Endometrial microvascular endothelial cells (primary cell): ENCODE measurements at regions not wholly inside any gene's neighbourhood (a gene's known extent, or its start where the extent isn't known, plus 50 kb on each side); places are given as distances from the start of the nearest gene placed in this dataset.

Experiments
- in situ Hi-C: cut with HindIII; loops from 2 replicates; pipeline ENCODE4 v1.10.0; 2017; ENCODE audit warnings: low sequenced_read_pairs, low pct_unique_long_range_greater_than_20kb; ENCODE audit errors: inconsistent ontology term

DNA sequence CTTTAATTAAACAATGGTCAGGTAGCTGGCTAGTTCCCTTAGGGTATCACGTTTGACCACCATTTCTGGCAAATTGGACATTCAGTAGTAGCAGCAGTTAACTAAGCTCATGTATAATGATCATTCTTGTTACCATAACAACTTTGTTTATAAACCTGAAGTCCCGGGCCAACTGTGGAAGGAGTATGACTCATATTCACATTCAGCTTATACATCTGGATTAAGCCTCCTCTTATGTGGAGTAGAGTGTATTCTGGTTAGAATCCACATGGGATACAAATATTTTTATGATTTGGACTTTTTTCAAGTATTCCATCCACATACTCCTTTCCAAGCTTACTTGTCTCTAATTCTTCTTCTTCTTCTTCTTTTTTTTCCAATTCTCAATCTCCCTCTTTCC lies 70.3 kb upstream of the ZSWIM2 start:
- in situ Hi-C loops = loop anchor here (25.0 kb wide), 1 partner anchor 218 kb away; no protein-coding TSS in a partner anchor

DNA sequence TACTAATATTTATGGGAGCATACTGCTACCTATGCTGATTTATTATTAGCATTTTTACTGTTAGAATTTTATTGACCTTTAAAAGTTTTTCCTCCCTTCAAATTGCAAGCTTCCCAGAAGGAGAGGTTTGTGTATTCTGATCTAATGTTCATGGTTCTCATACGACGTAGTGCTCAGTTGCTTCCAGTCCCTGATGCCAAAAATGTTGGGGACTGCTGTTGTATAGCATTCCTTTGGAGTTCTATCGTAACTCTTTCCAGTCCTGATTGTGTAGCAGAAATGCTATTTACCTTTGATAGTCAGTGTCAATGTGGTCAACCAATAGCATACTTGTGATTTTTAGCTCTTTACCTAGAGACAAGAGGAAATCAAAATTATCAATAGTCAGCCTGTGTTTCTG lies 69.5 kb upstream of the ZSWIM2 start:
- in situ Hi-C loops = loop anchor here (25.0 kb wide), 1 partner anchor 219 kb away; no protein-coding TSS in a partner anchor

GRCh38 chr2:186917866-186918265 lies 68.9 kb upstream of the ZSWIM2 start:
- in situ Hi-C loops = loop anchor here (25.0 kb wide), 1 partner anchor 219 kb away; no protein-coding TSS in a partner anchor

DNA sequence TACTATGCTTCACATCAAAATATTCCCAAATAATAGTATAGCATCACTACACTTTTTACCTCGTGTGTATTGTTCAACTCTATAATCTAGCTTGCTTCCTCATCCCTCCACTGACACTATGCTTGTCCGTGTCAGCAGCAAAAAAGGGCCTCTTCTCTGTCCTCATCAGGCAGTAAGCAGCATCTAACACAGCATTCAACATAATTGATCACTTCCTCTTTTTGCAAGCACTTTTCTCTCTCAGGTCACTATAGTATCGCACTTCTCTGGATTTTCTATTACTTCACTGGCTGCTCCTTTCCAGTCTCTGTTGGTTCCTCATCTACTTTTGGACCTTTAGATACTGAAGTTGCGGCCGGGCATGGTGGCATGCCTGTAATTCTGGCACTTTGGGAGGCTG lies 64.9 kb upstream of the ZSWIM2 start:
- in situ Hi-C loops = loop anchor here (25.0 kb wide), 1 partner anchor 223 kb away; no protein-coding TSS in a partner anchor

GRCh38 chr2:186912979-186913378 lies 64.0 kb upstream of the ZSWIM2 start:
- in situ Hi-C loops = loop anchor here (25.0 kb wide), 1 partner anchor 224 kb away; no protein-coding TSS in a partner anchor

DNA sequence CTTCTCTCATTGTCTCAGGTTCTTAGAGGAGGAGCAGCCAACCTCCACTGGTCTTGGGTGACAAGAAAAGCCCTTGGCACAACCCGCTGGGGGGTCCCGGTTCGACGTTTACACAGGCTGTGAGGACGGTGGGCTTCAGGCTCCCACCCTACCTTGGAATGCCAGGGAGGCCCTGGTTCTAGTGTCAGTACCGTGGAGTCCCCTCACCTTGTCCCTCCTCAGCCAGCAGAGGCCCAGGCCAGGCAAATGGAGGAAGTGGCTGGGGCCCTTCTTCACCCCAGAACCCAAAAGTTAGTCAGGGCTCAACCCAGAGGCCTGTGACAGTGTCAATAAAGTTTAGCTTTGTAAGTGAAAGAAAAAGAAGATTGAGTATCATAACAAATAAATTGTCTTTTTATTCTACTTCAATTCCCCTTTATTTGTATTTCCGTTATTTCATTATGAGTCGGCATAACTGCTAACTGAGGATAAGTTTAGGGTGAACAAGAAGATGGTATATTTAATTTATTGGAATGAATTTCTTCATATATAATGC lies 62.6 kb upstream of the ZSWIM2 start:
- in situ Hi-C loops = loop anchor here (25.0 kb wide), 1 partner anchor 226 kb away; no protein-coding TSS in a partner anchor

- in situ Hi-C loops = loop anchor here (25.0 kb wide), 1 partner anchor 226 kb away; no protein-coding TSS in a partner anchor
Observed at GRCh38 chr2:186910996-186911395, 62.0 kb upstream of the ZSWIM2 start.

GRCh38 chr2:186909095-186909494 lies 60.1 kb upstream of the ZSWIM2 start:
- in situ Hi-C loops = loop anchor here (25.0 kb wide), 1 partner anchor 228 kb away; no protein-coding TSS in a partner anchor

- in situ Hi-C loops = loop anchor here (25.0 kb wide), 1 partner anchor 229 kb away; no protein-coding TSS in a partner anchor
Observed at GRCh38 chr2:186907897-186908296, 58.9 kb upstream of the ZSWIM2 start.

- in situ Hi-C loops = loop anchor here (25.0 kb wide), 1 partner anchor 234 kb away; no protein-coding TSS in a partner anchor
Observed at GRCh38 chr2:186903216-186903615, 54.2 kb upstream of the ZSWIM2 start.
